Adrenal gland (tissue), 9 donors: ENCODE measurements at regions not wholly inside any gene's neighbourhood (a gene's known extent, or its start where the extent isn't known, plus 50 kb on each side); places are given as distances from the start of the nearest gene placed in this dataset.

Experiments
- DNase-seq, 7 donors: peaks; one replicate each; pipeline ENCODE4 v3.0.0-alpha.2; 2019 to 2020
- H3K27ac ChIP-seq, 5 donors: fragments of 200-600 bp; sonication (generic) in 4 of 5; 1 replicate in 3 of 5; 2 replicates in 2 of 5; pipeline versions ENCODE4 v1.5.1 to v1.8.0; 2016 to 2020; ENCODE audit warnings: mild to moderate bottlenecking in 1 of 5
- H3K27me3 ChIP-seq: fragments of 200-600 bp; 2 replicates; pipeline ENCODE4 v1.8.0; 2021
- H3K36me3 ChIP-seq, 2 donors: fragments of 200-600 bp; replicated peaks in 1 of 2; 1 replicate in 1 of 2; 2 replicates in 1 of 2; pipeline versions ENCODE4 v1.5.1 to v1.8.0; 2018 to 2022
- H3K4me1 ChIP-seq, 2 donors: fragments of 200-600 bp; replicated peaks in 1 of 2; 1 replicate in 1 of 2; 2 replicates in 1 of 2; pipeline versions ENCODE4 v1.5.1 to v1.8.0; 2018 to 2021
- H3K4me3 ChIP-seq, 4 donors: fragments of 200-600 bp; sonication (generic) in 3 of 4; one replicate each; pipeline ENCODE4 v1.5.1; 2016 to 2018
- H3K9me3 ChIP-seq, 3 donors: fragments of 200-600 bp; sonication (generic) in 1 of 3; replicated peaks in 1 of 3; 1 replicate in 2 of 3; 2 replicates in 1 of 3; pipeline versions ENCODE4 v1.5.1 to v1.8.0; 2016 to 2021
- POLR2A ChIP-seq, 2 donors: fragments of 450-650 bp; IDR thresholded peaks; one replicate each; pipeline ENCODE4 v1.6.1; 2017; ENCODE audit warnings: antibody characterized with exemption in 2 of 2, mild to moderate bottlenecking in 2 of 2, moderate library complexity in 1 of 2
- WGBS, 4 donors: extraction: QIAGEN DNeasy Blood & Tissue Kit in 2 of 4; methylation state at CpG; one replicate each; pipeline versions ENCODE4 v1.1.5 to v1.1.7; 2013 to 2017; 5-methylcytosine and 5-hydroxymethylcytosine counted together
- intact Hi-C, 2 donors: fragments of 100-400 bp; cut with DNase I; formaldehyde crosslinking; loops; one replicate each; pipeline versions ENCODE4 v1.14.1 to v1.15.0; 2022 to 2023
- TF ChIP-seq, protein P1 (sequence below), 6 experiments: fragments of 450-650 bp in 4 of 6; fragments of 200-600 bp in 2 of 6; sonication (generic) in 1 of 6; IDR thresholded peaks; 1 replicate in 5 of 6; 2 replicates in 1 of 6; pipeline versions ENCODE4 v1.5.1 to v1.8.0; 2016 to 2021; ENCODE audit warnings: antibody characterized with exemption in 6 of 6, mild to moderate bottlenecking in 2 of 6, moderate library complexity in 1 of 6
- donor health status: healthy with polysubstance abuse.
- donor health status: Bipolar disorder and iron deficiency.
- donor health status: DM: yes; HTN: yes; CAD: no.
- donor health status: DM: no; HTN: no; CAD: no.
- donor health status: DM: no; HTN: no; CAD: no.

- no peak for DNase-seq
- no peak overlapping the region for H3K4me3 ChIP-seq
- H3K27me3 ChIP-seq, result no peaks in the 10 kb centered on the region
- no peaks in the 10 kb centered on the region for H3K4me1 ChIP-seq
- intact Hi-C loops, result no loop called here
- H3K9me3 ChIP-seq, result no peaks in the 10 kb centered on the region
- TF ChIP-seq, protein P1, sequence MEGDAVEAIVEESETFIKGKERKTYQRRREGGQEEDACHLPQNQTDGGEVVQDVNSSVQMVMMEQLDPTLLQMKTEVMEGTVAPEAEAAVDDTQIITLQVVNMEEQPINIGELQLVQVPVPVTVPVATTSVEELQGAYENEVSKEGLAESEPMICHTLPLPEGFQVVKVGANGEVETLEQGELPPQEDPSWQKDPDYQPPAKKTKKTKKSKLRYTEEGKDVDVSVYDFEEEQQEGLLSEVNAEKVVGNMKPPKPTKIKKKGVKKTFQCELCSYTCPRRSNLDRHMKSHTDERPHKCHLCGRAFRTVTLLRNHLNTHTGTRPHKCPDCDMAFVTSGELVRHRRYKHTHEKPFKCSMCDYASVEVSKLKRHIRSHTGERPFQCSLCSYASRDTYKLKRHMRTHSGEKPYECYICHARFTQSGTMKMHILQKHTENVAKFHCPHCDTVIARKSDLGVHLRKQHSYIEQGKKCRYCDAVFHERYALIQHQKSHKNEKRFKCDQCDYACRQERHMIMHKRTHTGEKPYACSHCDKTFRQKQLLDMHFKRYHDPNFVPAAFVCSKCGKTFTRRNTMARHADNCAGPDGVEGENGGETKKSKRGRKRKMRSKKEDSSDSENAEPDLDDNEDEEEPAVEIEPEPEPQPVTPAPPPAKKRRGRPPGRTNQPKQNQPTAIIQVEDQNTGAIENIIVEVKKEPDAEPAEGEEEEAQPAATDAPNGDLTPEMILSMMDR (IDR thresholded peaks at IDR 0.05), result no peak
- no peak for TF ChIP-seq POLR2A (IDR thresholded peaks at IDR 0.05)
- 84 to 100% (median 94%) methylated on average over 2 of the region's 2 CpGs for WGBS, 4 donors
- no peaks in the 10 kb centered on the region for H3K36me3 ChIP-seq
- no peak overlapping the region for H3K27ac ChIP-seq
These were observed 1256.4 kb downstream of the EFNA5 start for GRCh38 chr5:106414342-106414741.

- no peaks in the 10 kb centered on the region for H3K4me1 ChIP-seq
- no peak for DNase-seq
- TF ChIP-seq POLR2A (IDR thresholded peaks at IDR 0.05), result no peak
- TF ChIP-seq, protein P1 (IDR thresholded peaks at IDR 0.05), result no peak
- no peaks in the 10 kb centered on the region for H3K27me3 ChIP-seq
- H3K36me3 ChIP-seq, result no peaks in the 10 kb centered on the region
- no peaks in the 10 kb centered on the region for H3K9me3 ChIP-seq
- intact Hi-C loops, result no loop called here
- no peak overlapping the region for H3K4me3 ChIP-seq
- H3K27ac ChIP-seq, result no peak overlapping the region
These were observed 1258.1 kb downstream of the EFNA5 start for GRCh38 chr5:106412606-106413005.

DNA sequence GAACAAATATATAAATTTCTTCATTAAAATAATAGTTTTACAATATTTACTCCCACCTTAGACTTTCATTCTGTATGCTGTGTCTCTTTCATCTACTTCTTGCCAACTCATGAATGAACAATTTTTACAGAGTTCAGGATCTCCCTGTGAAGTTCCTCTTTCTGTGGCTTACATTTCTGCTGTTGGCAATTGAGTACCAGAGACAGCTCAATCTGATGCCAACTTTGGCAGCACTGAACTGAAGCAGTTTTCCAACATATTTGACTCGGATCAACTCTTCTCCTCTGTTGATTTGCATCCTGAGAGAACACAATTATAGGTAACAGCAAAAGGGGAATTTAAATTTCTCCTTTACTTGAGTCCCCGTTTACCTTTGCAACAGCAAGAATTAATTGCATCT lies 1262.2 kb downstream of the EFNA5 start:
- no peaks in the 10 kb centered on the region for H3K4me1 ChIP-seq
- intact Hi-C loops, result no loop called here
- no peaks in the 10 kb centered on the region for H3K36me3 ChIP-seq
- H3K9me3 ChIP-seq, result no peaks in the 10 kb centered on the region
- 53 to 75% (median 60%) methylated on average over 2 of the region's 2 CpGs for WGBS, 4 donors
- no peak for TF ChIP-seq POLR2A (IDR thresholded peaks at IDR 0.05)
- TF ChIP-seq, protein P1 (IDR thresholded peaks at IDR 0.05), result no peak
- DNase-seq, result no peak
- H3K27ac ChIP-seq, result no peak overlapping the region
- H3K4me3 ChIP-seq, result no peak overlapping the region
- no peaks in the 10 kb centered on the region for H3K27me3 ChIP-seq

- no peak overlapping the region for H3K27ac ChIP-seq
- no peaks in the 10 kb centered on the region for H3K36me3 ChIP-seq
- no peak overlapping the region for H3K4me3 ChIP-seq
- no peak for DNase-seq
- WGBS, 4 donors, result 49 to 67% (median 59%) methylated on average over 1 of the region's 1 CpG
- H3K4me1 ChIP-seq, result no peaks in the 10 kb centered on the region
- H3K9me3 ChIP-seq, result no peaks in the 10 kb centered on the region
- no peaks in the 10 kb centered on the region for H3K27me3 ChIP-seq
- intact Hi-C loops, result no loop called here
- TF ChIP-seq, protein P1 (IDR thresholded peaks at IDR 0.05), result no peak
- TF ChIP-seq POLR2A (IDR thresholded peaks at IDR 0.05), result no peak
These were observed 1262.6 kb downstream of the EFNA5 start for GRCh38 chr5:106408141-106408540.
